HepG2 (cell line): ENCODE measurements at regions not wholly inside any gene's neighbourhood (a gene's known extent, or its start where the extent isn't known, plus 50 kb on each side); places are given as distances from the start of the nearest gene placed in this dataset.
"Not testable (repeated sequence)": the region's sequence is repeated elsewhere in the genome, so short reads cannot be mapped to it uniquely, and the experiment has no call there.

Source experiments
- ATAC-seq: fragments of 200-7000 bp; cut with Tn5 transposase; 3 replicates; pipeline ENCODE4 v1.9.1; 2020; ENCODE audit warnings: mild to moderate bottlenecking, moderate library complexity
- BruUV-seq: library from RNA; stranded (reverse); fragments of 400-500 nt; replicated peaks from 2 replicates; lab custom pipeline; 2021; lab: Mats Ljungman, UMichigan
- CTCF ChIA-PET: fragments of 300-600 bp; formaldehyde crosslinking; extraction: SDS; loops from one replicate; lab custom pipeline; 2021; ENCODE audit warnings: low total read pairs, inconsistent platforms, low intra/inter-chr PET ratio; lab: Yijun Ruan, JAX
- POLR2A ChIA-PET: fragments of 350-600 bp; sonication (Branson Sonifier 250); formaldehyde crosslinking; loops from one replicate; lab custom pipeline; 2020; ENCODE audit warnings: antibody characterized with exemption, inconsistent platforms; lab: Yijun Ruan, JAX
- DNase-seq: peaks from one replicate; pipeline ENCODE4 v3.0.0-alpha.2; 2015; ENCODE audit warnings: low spot score
- FAIRE-seq: peaks from 3 replicates; lab custom pipeline; 2011; peaks lifted over from hg19 to GRCh38; lab: Jason Lieb, UNC
- H2AFZ ChIP-seq: one replicate; pipeline ENCODE4 v1.6.1; 2011; ENCODE audit warnings: low read length, inconsistent platforms
- H3K27ac ChIP-seq: fragments of 300-600 bp; 3 replicates; pipeline ENCODE4 v1.8.0; 2011; ENCODE audit warnings: mixed run types, mild to moderate bottlenecking, mixed read lengths, low read length, inconsistent platforms; ENCODE audit not compliant: insufficient read depth; ENCODE audit errors: extremely low read length
- H3K27me3 ChIP-seq, 2 experiments: fragments of 200-600 bp in 1 of 2; 2 replicates in 1 of 2; 3 replicates in 1 of 2; pipeline versions ENCODE4 v1.6.0 to v1.8.0; 2011; ENCODE audit warnings: low read length in 2 of 2, mild to moderate bottlenecking in 2 of 2, moderate library complexity in 2 of 2, inconsistent platforms in 1 of 2; ENCODE audit not compliant: insufficient read depth in 2 of 2, control insufficient read depth in 1 of 2
- H3K36me3 ChIP-seq, 2 experiments: fragments of 200-600 bp in 1 of 2; replicated peaks in 1 of 2; 2 replicates in 1 of 2; 3 replicates in 1 of 2; pipeline versions ENCODE4 v1.5.1 to v1.8.0; 2011; ENCODE audit warnings: low read length in 2 of 2, inconsistent platforms in 1 of 2; ENCODE audit not compliant: insufficient read depth in 2 of 2, control insufficient read depth in 1 of 2
- H3K4me1 ChIP-seq: 2 replicates; pipeline ENCODE4 v1.5.1; 2012; ENCODE audit warnings: low read length, inconsistent platforms; ENCODE audit not compliant: insufficient read depth
- H3K4me2 ChIP-seq: 2 replicates; pipeline ENCODE4 v1.6.0; 2011; ENCODE audit warnings: low read depth, low read length, inconsistent platforms
- H3K4me3 ChIP-seq, 3 experiments: fragments of 200-600 bp in 1 of 3; sonication (generic), shearing (Covaris generic) in 1 of 3; replicated peaks in 1 of 3; 2 replicates each; pipeline ENCODE4 v1.5.1; 2011 to 2016; ENCODE audit warnings: low read length in 3 of 3, inconsistent platforms in 2 of 3, low read depth in 2 of 3, mild to moderate bottlenecking in 2 of 3, control low read depth in 1 of 3, mixed read lengths in 1 of 3; ENCODE audit not compliant: insufficient read depth in 1 of 3
- H3K79me2 ChIP-seq: one replicate; pipeline ENCODE4 v1.6.1; 2011; ENCODE audit warnings: low read length, inconsistent platforms; ENCODE audit not compliant: insufficient read depth
- H3K9ac ChIP-seq: 2 replicates; pipeline ENCODE4 v1.6.0; 2011; ENCODE audit warnings: mild to moderate bottlenecking, low read depth, low read length, inconsistent platforms; ENCODE audit not compliant: insufficient read depth
- H3K9me3 ChIP-seq: 2 replicates; pipeline ENCODE4 v1.5.1; 2012; ENCODE audit warnings: mild to moderate bottlenecking, low read length
- H4K20me1 ChIP-seq: 2 replicates; pipeline ENCODE4 v1.6.0; 2011; ENCODE audit warnings: inconsistent platforms, mild to moderate bottlenecking, low read length, moderate library complexity; ENCODE audit not compliant: insufficient read depth
- WGBS: methylation state at CpG from one replicate; pipeline ENCODE4 v1.1.6; 2017; ENCODE audit warnings: low lambda C conversion rate; 5-methylcytosine and 5-hydroxymethylcytosine counted together
- in situ Hi-C: cut with HindIII; loops from 2 replicates; pipeline ENCODE4 v1.10.0; 2017; ENCODE audit warnings: low pct_unique_long_range_greater_than_20kb; ENCODE audit not compliant: extremely low pct_ligation_motif_present
- intact Hi-C: fragments of 100-400 bp; cut with micrococcal nuclease; formaldehyde crosslinking; loops from one replicate; pipeline ENCODE4 v1.10.0; 2022; ENCODE audit not compliant: unreplicated experiment

DNA sequence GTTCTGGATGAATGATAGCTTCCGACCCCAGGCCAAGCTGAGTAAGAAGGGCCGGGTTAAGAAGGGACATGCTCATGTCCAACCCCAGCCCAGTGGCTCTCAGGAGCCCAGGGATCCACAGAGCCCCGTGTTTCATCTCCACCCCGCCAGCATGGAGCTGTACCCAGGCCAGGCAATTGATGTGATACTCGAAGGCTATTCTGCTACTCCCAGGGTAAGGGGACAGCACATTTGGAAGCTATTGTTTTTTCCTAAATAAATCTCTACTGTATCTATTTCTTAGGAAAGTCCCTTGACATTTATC, 255.0 kb upstream of the NBPF12 start:
- DNase-seq, H3K4me3 ChIP-seq, BruUV-seq, in situ Hi-C loops, FAIRE-seq, H3K27ac ChIP-seq, H3K27me3 ChIP-seq, ATAC-seq, H3K4me1 ChIP-seq, POLR2A ChIA-PET, intact Hi-C loops, H2AFZ ChIP-seq, CTCF ChIA-PET, H3K9ac ChIP-seq, H3K4me2 ChIP-seq, H4K20me1 ChIP-seq, H3K36me3 ChIP-seq, H3K9me3 ChIP-seq, H3K79me2 ChIP-seq: not testable (repeated sequence)
- WGBS: no CpG with 5 or more reads among the region's 5 CpGs

DNA sequence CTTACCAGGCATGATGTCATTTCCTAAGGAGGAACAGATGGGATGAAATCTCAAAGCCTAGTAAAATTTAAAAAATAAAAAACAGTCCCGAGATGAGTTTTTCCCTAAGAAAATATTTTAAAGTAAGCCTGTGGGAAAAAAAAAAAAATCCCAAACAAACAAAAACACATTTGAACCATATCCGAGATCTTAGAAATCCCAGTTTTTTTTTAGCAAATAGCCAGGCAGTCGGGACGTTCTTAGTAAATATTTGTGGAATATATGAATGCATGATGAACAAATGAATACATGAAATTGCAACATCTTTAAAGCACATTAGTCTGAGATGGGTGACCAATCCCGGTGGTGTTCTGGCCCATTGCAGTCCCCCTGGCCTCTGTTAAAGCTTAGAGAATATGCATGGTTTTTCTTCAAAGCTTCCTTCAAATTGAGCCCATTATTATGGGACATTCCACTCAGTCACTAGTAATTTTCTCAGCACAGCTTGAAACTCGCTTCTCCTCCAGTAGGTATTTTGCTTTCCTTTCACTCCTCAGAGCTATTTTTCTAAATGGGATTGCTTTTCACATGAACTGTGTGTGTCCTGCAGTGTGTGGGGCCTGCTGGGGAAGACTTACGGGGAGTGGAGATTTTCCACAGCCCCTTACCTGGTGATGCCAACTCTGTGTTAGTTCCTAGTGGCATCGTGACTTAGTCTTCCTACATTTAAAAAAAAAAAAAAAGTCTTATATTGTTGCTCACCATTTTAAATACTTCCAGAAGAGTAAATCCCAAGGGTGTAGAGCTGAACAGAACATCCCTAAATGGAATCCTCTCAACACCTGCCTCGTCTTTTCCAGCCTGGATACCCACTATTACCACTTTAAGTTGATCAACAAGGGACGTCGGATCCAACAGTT, 255.6 kb upstream of the NBPF12 start:
- H3K4me3 ChIP-seq, POLR2A ChIA-PET, H4K20me1 ChIP-seq, H2AFZ ChIP-seq, H3K36me3 ChIP-seq, in situ Hi-C loops, BruUV-seq, ATAC-seq, H3K9ac ChIP-seq, H3K4me2 ChIP-seq, H3K79me2 ChIP-seq, H3K9me3 ChIP-seq, CTCF ChIA-PET, H3K4me1 ChIP-seq, intact Hi-C loops, DNase-seq, H3K27ac ChIP-seq, FAIRE-seq, H3K27me3 ChIP-seq: not testable (repeated sequence)
- WGBS: 7% methylated on average over 8 of the region's 11 CpGs

DNA sequence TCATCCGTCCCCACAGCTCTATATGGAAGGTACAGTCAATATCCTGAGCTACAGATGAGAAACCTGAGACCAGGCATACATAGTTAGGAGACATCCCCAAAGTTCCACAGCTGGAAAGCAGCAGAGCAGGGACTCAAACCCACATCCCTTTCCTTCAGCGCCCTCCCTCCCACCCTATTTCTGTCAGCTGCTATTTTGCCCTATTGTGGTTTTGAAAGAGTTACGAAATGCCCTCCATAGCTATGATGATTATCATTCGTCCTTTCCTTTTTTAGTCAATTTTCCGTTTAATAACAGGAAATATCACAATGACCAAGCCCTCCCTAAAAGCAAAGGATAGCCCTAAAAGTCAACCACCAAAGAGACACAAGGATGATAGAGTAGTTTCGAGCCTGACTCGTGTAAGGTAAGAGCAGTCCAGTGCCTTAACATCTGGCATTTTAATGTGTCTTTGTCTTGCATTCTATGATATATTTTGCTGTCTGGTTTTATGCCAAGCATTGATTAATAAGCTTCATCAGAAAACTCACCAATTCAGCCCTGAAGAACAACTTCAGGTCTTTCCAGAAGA, 264.3 kb upstream of the NBPF12 start:
- H3K79me2 ChIP-seq, POLR2A ChIA-PET, in situ Hi-C loops, H2AFZ ChIP-seq, H3K27me3 ChIP-seq, BruUV-seq, H3K4me3 ChIP-seq, intact Hi-C loops, H3K4me1 ChIP-seq, H3K4me2 ChIP-seq, H3K9ac ChIP-seq, ATAC-seq, CTCF ChIA-PET, H4K20me1 ChIP-seq, H3K36me3 ChIP-seq, H3K9me3 ChIP-seq, H3K27ac ChIP-seq, FAIRE-seq, DNase-seq: not testable (repeated sequence)
- WGBS: 4% methylated on average over 7 of the region's 7 CpGs

DNA sequence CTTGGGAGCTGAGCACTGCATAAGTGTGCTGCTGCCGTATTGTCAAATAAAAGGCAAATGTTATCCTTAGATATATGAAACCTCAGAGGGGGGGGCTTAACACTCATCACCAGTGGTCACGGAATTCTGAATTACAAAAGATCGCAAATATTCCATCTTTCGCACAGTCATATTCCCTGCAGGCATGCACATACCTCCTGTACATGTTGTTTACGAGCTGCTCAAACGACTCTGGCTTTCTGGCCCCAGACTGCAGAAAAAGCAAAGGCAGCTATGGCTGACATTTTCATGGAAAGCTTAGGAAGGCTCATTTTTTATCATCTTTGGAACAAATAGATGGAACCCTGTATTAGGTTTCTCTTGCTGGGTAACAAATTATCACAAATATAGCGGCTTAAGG, 265.5 kb upstream of the NBPF12 start:
- ATAC-seq, POLR2A ChIA-PET, H3K4me2 ChIP-seq, in situ Hi-C loops, FAIRE-seq, H3K4me3 ChIP-seq, H3K79me2 ChIP-seq, intact Hi-C loops, H3K9me3 ChIP-seq, DNase-seq, H3K36me3 ChIP-seq, CTCF ChIA-PET, H3K27ac ChIP-seq, H2AFZ ChIP-seq, H3K4me1 ChIP-seq, H4K20me1 ChIP-seq, H3K27me3 ChIP-seq, H3K9ac ChIP-seq, BruUV-seq: not testable (repeated sequence)
- WGBS: 45% methylated on average over 4 of the region's 7 CpGs
